ENCODE measurements at regions not wholly inside any gene's neighbourhood (a gene's known extent, or its start where the extent isn't known, plus 50 kb on each side); places are given as distances from the start of the nearest gene placed in this dataset.

DNA sequence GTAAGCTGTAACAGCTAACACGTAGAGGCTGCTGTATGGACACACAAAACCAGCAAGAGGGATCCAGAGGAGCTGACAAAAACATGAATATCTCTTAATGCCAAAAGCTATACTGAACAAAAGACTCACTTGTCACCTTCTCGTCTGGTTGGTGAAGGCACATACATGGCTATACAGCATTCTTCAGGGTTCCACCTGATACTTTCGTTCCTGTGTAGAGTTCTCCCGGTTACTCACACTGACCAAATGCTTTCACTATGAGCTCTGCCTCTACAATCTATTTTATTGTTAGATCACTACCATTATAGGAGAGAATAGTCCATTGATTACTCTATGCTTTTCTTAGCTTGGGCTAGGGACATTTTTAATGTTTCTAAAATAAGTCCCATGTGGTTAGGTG, 193.1 kb downstream of the HNMT start:
- Histone ChIP-seq H3K9me3 (ENCODE audit: control insufficient read depth, low read length) (no peaks in the 10 kb centered on the region), H3K4me3 (ENCODE audit: low read depth, low read length) (no peak overlapping the region), H3K4me2 (ENCODE audit: low read length) (no peak overlapping the region), H3K27ac (no peak overlapping the region), H3K9ac (no peak overlapping the region), H3K36me3 (ENCODE audit: control insufficient read depth, insufficient read depth, low read length) (no peaks in the 10 kb centered on the region), H2AFZ (no peak overlapping the region), H3K4me1 (no peaks in the 10 kb centered on the region), H3K27me3 (ENCODE audit: control insufficient read depth, insufficient read depth, low read length) (no peaks in the 10 kb centered on the region), H3K79me2 (no peaks in the 10 kb centered on the region)
- TF ChIP-seq, protein P1, sequence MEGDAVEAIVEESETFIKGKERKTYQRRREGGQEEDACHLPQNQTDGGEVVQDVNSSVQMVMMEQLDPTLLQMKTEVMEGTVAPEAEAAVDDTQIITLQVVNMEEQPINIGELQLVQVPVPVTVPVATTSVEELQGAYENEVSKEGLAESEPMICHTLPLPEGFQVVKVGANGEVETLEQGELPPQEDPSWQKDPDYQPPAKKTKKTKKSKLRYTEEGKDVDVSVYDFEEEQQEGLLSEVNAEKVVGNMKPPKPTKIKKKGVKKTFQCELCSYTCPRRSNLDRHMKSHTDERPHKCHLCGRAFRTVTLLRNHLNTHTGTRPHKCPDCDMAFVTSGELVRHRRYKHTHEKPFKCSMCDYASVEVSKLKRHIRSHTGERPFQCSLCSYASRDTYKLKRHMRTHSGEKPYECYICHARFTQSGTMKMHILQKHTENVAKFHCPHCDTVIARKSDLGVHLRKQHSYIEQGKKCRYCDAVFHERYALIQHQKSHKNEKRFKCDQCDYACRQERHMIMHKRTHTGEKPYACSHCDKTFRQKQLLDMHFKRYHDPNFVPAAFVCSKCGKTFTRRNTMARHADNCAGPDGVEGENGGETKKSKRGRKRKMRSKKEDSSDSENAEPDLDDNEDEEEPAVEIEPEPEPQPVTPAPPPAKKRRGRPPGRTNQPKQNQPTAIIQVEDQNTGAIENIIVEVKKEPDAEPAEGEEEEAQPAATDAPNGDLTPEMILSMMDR (IDR thresholded peaks at IDR 0.05), result no peak

DNA sequence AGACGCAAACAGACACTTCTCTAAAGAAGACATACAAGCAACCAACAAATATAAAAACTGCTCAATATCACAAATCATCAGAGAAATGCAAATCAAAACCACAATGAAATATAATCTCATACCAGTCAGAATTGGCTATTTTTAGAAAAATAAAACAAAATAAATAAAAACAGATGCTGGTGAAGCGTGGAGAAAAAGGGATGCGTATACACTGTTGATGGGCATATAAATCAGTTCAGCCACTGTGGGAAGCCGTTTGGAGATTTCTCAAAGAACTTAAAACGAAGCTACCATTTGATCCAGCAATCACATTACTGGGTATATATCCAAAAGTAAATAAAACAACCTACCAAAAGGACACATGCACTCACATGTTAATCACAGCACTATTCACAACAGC, 206.2 kb downstream of the HNMT start:
- TF ChIP-seq, protein P1 (IDR thresholded peaks at IDR 0.05), result no peak
- H3K36me3 ChIP-seq (ENCODE audit: control insufficient read depth, insufficient read depth, low read length), result no peaks in the 10 kb centered on the region
- H3K27ac ChIP-seq, result no peak overlapping the region
- H3K9ac ChIP-seq, result no peak overlapping the region
- no peaks in the 10 kb centered on the region for H3K9me3 ChIP-seq (ENCODE audit: control insufficient read depth, low read length)
- H3K4me1 ChIP-seq, result no peaks in the 10 kb centered on the region
- no peaks in the 10 kb centered on the region for H3K79me2 ChIP-seq
- no peak overlapping the region for H3K4me3 ChIP-seq (ENCODE audit: low read depth, low read length)
- no peaks in the 10 kb centered on the region for H3K27me3 ChIP-seq (ENCODE audit: control insufficient read depth, insufficient read depth, low read length)
- H2AFZ ChIP-seq, result no peak overlapping the region
- no peak overlapping the region for H3K4me2 ChIP-seq (ENCODE audit: low read length)

DNA sequence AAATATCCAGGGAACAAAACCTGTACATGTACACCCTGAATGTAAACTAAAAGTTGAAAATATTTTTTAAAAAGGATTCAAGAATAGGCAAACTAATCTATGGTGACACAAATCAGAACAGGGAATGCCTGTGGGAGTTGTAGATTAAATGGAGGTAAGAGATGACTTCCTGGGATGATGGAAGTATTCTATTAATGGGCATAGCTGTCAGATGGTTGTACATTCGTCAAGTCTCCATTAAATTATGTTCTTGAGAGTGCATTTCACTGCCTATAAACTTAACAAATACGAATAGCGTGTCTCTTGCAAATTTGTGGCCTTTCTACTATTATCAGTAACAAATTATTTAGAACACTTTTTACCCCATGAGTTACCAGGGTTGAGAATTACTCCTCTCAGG, 207.0 kb downstream of the HNMT start:
- no peaks in the 10 kb centered on the region for H3K9me3 ChIP-seq (ENCODE audit: control insufficient read depth, low read length)
- H3K79me2 ChIP-seq, result no peaks in the 10 kb centered on the region
- no peaks in the 10 kb centered on the region for H3K36me3 ChIP-seq (ENCODE audit: control insufficient read depth, insufficient read depth, low read length)
- no peak overlapping the region for H3K4me3 ChIP-seq (ENCODE audit: low read depth, low read length)
- H3K9ac ChIP-seq, result no peak overlapping the region
- no peak overlapping the region for H3K27ac ChIP-seq
- TF ChIP-seq, protein P1 (IDR thresholded peaks at IDR 0.05), result no peak
- H3K4me1 ChIP-seq, result no peaks in the 10 kb centered on the region
- H3K4me2 ChIP-seq (ENCODE audit: low read length), result no peak overlapping the region
- H3K27me3 ChIP-seq (ENCODE audit: control insufficient read depth, insufficient read depth, low read length), result no peaks in the 10 kb centered on the region
- H2AFZ ChIP-seq, result no peak overlapping the region

DNA sequence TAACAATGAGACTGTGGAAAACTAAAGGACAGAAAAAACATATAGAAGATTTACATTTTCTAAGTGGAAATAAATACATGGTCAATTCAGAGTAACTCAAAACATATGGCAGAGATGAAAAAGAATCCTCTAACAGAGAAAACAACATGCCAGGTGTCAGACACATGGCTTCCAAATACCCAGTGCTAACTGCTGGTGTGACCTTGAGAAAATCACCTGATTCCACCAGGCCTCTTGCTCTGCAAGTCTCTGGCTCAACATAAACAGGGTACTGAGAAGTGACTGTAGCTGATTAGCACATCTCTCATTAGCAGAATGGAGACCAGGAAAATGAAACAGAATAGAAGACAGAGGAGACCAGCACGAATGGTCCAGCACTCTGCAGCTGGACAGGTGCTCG, 210.8 kb downstream of the HNMT start:
- Histone ChIP-seq H3K4me2 (ENCODE audit: low read length) (no peak overlapping the region), H3K27me3 (ENCODE audit: control insufficient read depth, insufficient read depth, low read length) (no peaks in the 10 kb centered on the region), H3K27ac (no peak overlapping the region), H3K79me2 (no peaks in the 10 kb centered on the region), H3K36me3 (ENCODE audit: control insufficient read depth, insufficient read depth, low read length) (no peaks in the 10 kb centered on the region), H3K4me3 (ENCODE audit: low read depth, low read length) (no peak overlapping the region), H3K4me1 (no peaks in the 10 kb centered on the region), H3K9me3 (ENCODE audit: control insufficient read depth, low read length) (no peaks in the 10 kb centered on the region), H2AFZ (no peak overlapping the region), H3K9ac (no peak overlapping the region)
- TF ChIP-seq, protein P1 (IDR thresholded peaks at IDR 0.05), result no peak

DNA sequence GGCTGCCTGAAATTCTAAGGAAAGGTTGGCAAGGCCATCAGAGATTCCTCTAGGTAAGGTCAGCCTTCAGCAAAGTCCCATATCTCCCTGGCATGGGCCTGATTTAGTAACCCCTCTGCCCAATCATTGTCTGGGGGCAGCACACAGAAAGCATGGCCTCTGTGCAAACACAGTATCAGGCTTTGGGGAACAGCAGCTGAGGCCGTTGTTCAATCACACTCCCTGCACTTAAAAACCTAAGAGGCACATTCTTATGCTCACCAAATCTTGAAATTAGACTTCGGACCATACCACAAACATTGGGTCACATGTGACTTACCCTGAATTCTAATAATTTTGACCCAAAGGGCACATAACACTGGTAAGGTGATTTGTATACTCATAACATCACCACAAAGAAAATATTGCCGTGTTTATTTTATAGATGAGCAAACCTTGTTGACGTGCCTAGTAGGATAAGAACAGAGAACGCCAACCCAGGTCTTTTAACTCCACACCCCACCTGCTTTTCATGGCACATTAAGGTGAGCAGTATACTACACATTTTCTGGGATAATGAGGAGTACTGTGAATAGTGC, 212.7 kb downstream of the HNMT start:
- no peak overlapping the region for H3K9ac ChIP-seq
- H3K9me3 ChIP-seq (ENCODE audit: control insufficient read depth, low read length), result no peaks in the 10 kb centered on the region
- H3K4me2 ChIP-seq (ENCODE audit: low read length), result no peak overlapping the region
- H3K27me3 ChIP-seq (ENCODE audit: control insufficient read depth, insufficient read depth, low read length), result no peaks in the 10 kb centered on the region
- H3K27ac ChIP-seq, result no peak overlapping the region
- no peaks in the 10 kb centered on the region for H3K36me3 ChIP-seq (ENCODE audit: control insufficient read depth, insufficient read depth, low read length)
- no peaks in the 10 kb centered on the region for H3K79me2 ChIP-seq
- TF ChIP-seq, protein P1 (IDR thresholded peaks at IDR 0.05), result no peak
- no peak overlapping the region for H2AFZ ChIP-seq
- no peak overlapping the region for H3K4me3 ChIP-seq (ENCODE audit: low read depth, low read length)
- no peaks in the 10 kb centered on the region for H3K4me1 ChIP-seq

Measured in parathyroid adenoma (tissue), 2 donors.